ENCODE measurements at regions not wholly inside any gene's neighbourhood (a gene's known extent, or its start where the extent isn't known, plus 50 kb on each side); places are given as distances from the start of the nearest gene placed in this dataset.
"Not testable (repeated sequence)": the region's sequence is repeated elsewhere in the genome, so short reads cannot be mapped to it uniquely, and the experiment has no call there.

GRCh38 chr14:106738075-106738474 lies 1211.7 kb downstream of the TMEM121 start:
- Histone ChIP-seq H3K27me3 (ENCODE audit: low read depth, low read length) (no peaks in the 10 kb centered on the region), H3K4me1 (ENCODE audit: control insufficient read depth in 1 of 2, insufficient read depth in 2 of 2, low read length in 2 of 2) (no peaks in the 10 kb centered on the region), H3K36me3 (ENCODE audit: control insufficient read depth in 1 of 2, insufficient read depth in 2 of 2, low read length in 2 of 2) (no peaks in the 10 kb centered on the region), H3K9me3 (ENCODE audit: control insufficient read depth in 1 of 2, low read length in 2 of 2) (no peaks in the 10 kb centered on the region), H3K4me3 (ENCODE audit: low read depth in 1 of 2, low read length in 2 of 2) (no peak overlapping the region), H3K27ac (ENCODE audit: low read length) (no peak overlapping the region)

GRCh38 chr14:106738598-106739258 lies 1212.3 kb downstream of the TMEM121 start:
- not testable (repeated sequence) for H3K27me3 ChIP-seq (ENCODE audit: low read depth, low read length); H3K9me3 ChIP-seq (ENCODE audit: control insufficient read depth in 1 of 2, low read length in 2 of 2); H3K36me3 ChIP-seq (ENCODE audit: control insufficient read depth in 1 of 2, insufficient read depth in 2 of 2, low read length in 2 of 2); H3K4me1 ChIP-seq (ENCODE audit: control insufficient read depth in 1 of 2, insufficient read depth in 2 of 2, low read length in 2 of 2); H3K27ac ChIP-seq (ENCODE audit: low read length); H3K4me3 ChIP-seq (ENCODE audit: low read depth in 1 of 2, low read length in 2 of 2)

GRCh38 chr14:106741086-106741827 lies 1214.9 kb downstream of the TMEM121 start:
- not testable (repeated sequence) for H3K9me3 ChIP-seq (ENCODE audit: control insufficient read depth in 1 of 2, low read length in 2 of 2); H3K36me3 ChIP-seq (ENCODE audit: control insufficient read depth in 1 of 2, insufficient read depth in 2 of 2, low read length in 2 of 2); H3K27me3 ChIP-seq (ENCODE audit: low read depth, low read length); H3K4me3 ChIP-seq (ENCODE audit: low read depth in 1 of 2, low read length in 2 of 2); H3K4me1 ChIP-seq (ENCODE audit: control insufficient read depth in 1 of 2, insufficient read depth in 2 of 2, low read length in 2 of 2); H3K27ac ChIP-seq (ENCODE audit: low read length)

- H3K9me3 ChIP-seq (ENCODE audit: control insufficient read depth in 1 of 2, low read length in 2 of 2); H3K4me1 ChIP-seq (ENCODE audit: control insufficient read depth in 1 of 2, insufficient read depth in 2 of 2, low read length in 2 of 2); H3K27ac ChIP-seq (ENCODE audit: low read length); H3K36me3 ChIP-seq (ENCODE audit: control insufficient read depth in 1 of 2, insufficient read depth in 2 of 2, low read length in 2 of 2); H3K27me3 ChIP-seq (ENCODE audit: low read depth, low read length); H3K4me3 ChIP-seq (ENCODE audit: low read depth in 1 of 2, low read length in 2 of 2): not testable (repeated sequence)
Measured at GRCh38 chr14:106745016-106745767, 1218.8 kb downstream of the TMEM121 start.

- H3K36me3 ChIP-seq (ENCODE audit: control insufficient read depth in 1 of 2, insufficient read depth in 2 of 2, low read length in 2 of 2); H3K27me3 ChIP-seq (ENCODE audit: low read depth, low read length); H3K4me1 ChIP-seq (ENCODE audit: control insufficient read depth in 1 of 2, insufficient read depth in 2 of 2, low read length in 2 of 2); H3K27ac ChIP-seq (ENCODE audit: low read length); H3K4me3 ChIP-seq (ENCODE audit: low read depth in 1 of 2, low read length in 2 of 2); H3K9me3 ChIP-seq (ENCODE audit: control insufficient read depth in 1 of 2, low read length in 2 of 2): not testable (repeated sequence)
Measured at GRCh38 chr14:106750089-106750488, 1223.7 kb downstream of the TMEM121 start.

GRCh38 chr14:106753751-106754150 lies 1227.4 kb downstream of the TMEM121 start:
- H3K36me3 ChIP-seq (ENCODE audit: control insufficient read depth in 1 of 2, insufficient read depth in 2 of 2, low read length in 2 of 2); H3K27me3 ChIP-seq (ENCODE audit: low read depth, low read length); H3K4me1 ChIP-seq (ENCODE audit: control insufficient read depth in 1 of 2, insufficient read depth in 2 of 2, low read length in 2 of 2); H3K9me3 ChIP-seq (ENCODE audit: control insufficient read depth in 1 of 2, low read length in 2 of 2); H3K27ac ChIP-seq (ENCODE audit: low read length); H3K4me3 ChIP-seq (ENCODE audit: low read depth in 1 of 2, low read length in 2 of 2): not testable (repeated sequence)

- H3K36me3 ChIP-seq (ENCODE audit: control insufficient read depth in 1 of 2, insufficient read depth in 2 of 2, low read length in 2 of 2); H3K27ac ChIP-seq (ENCODE audit: low read length); H3K9me3 ChIP-seq (ENCODE audit: control insufficient read depth in 1 of 2, low read length in 2 of 2); H3K27me3 ChIP-seq (ENCODE audit: low read depth, low read length); H3K4me3 ChIP-seq (ENCODE audit: low read depth in 1 of 2, low read length in 2 of 2); H3K4me1 ChIP-seq (ENCODE audit: control insufficient read depth in 1 of 2, insufficient read depth in 2 of 2, low read length in 2 of 2): not testable (repeated sequence)
Measured at GRCh38 chr14:106757444-106757843, 1231.1 kb downstream of the TMEM121 start.

- not testable (repeated sequence) for H3K9me3 ChIP-seq (ENCODE audit: control insufficient read depth in 1 of 2, low read length in 2 of 2); H3K27ac ChIP-seq (ENCODE audit: low read length); H3K36me3 ChIP-seq (ENCODE audit: control insufficient read depth in 1 of 2, insufficient read depth in 2 of 2, low read length in 2 of 2); H3K27me3 ChIP-seq (ENCODE audit: low read depth, low read length); H3K4me3 ChIP-seq (ENCODE audit: low read depth in 1 of 2, low read length in 2 of 2); H3K4me1 ChIP-seq (ENCODE audit: control insufficient read depth in 1 of 2, insufficient read depth in 2 of 2, low read length in 2 of 2)
Measured at GRCh38 chr14:106761886-106762816, 1235.8 kb downstream of the TMEM121 start.

GRCh38 chr14:106764968-106765369 lies 1238.6 kb downstream of the TMEM121 start:
- H3K27me3 ChIP-seq (ENCODE audit: low read depth, low read length); H3K4me3 ChIP-seq (ENCODE audit: low read depth in 1 of 2, low read length in 2 of 2); H3K27ac ChIP-seq (ENCODE audit: low read length); H3K9me3 ChIP-seq (ENCODE audit: control insufficient read depth in 1 of 2, low read length in 2 of 2); H3K36me3 ChIP-seq (ENCODE audit: control insufficient read depth in 1 of 2, insufficient read depth in 2 of 2, low read length in 2 of 2); H3K4me1 ChIP-seq (ENCODE audit: control insufficient read depth in 1 of 2, insufficient read depth in 2 of 2, low read length in 2 of 2): not testable (repeated sequence)

GRCh38 chr14:106766145-106766544 lies 1239.8 kb downstream of the TMEM121 start:
- no peak overlapping the region for H3K4me3 ChIP-seq (ENCODE audit: low read depth in 1 of 2, low read length in 2 of 2)
- no peaks in the 10 kb centered on the region for H3K4me1 ChIP-seq (ENCODE audit: control insufficient read depth in 1 of 2, insufficient read depth in 2 of 2, low read length in 2 of 2)
- H3K27ac ChIP-seq (ENCODE audit: low read length), result no peak overlapping the region
- no peaks in the 10 kb centered on the region for H3K36me3 ChIP-seq (ENCODE audit: control insufficient read depth in 1 of 2, insufficient read depth in 2 of 2, low read length in 2 of 2)
- H3K9me3 ChIP-seq (ENCODE audit: control insufficient read depth in 1 of 2, low read length in 2 of 2), result no peaks in the 10 kb centered on the region
- no peaks in the 10 kb centered on the region for H3K27me3 ChIP-seq (ENCODE audit: low read depth, low read length)

All from muscle layer of duodenum (tissue), 2 donors.